8988T (cell line): ENCODE measurements at regions not wholly inside any gene's neighbourhood (a gene's known extent, or its start where the extent isn't known, plus 50 kb on each side); places are given as distances from the start of the nearest gene placed in this dataset.
"Not testable (repeated sequence)": the region's sequence is repeated elsewhere in the genome, so short reads cannot be mapped to it uniquely, and the experiment has no call there.

ENCODE experiments used
- DNase-seq: peaks from one replicate; pipeline ENCODE4 v3.0.0; 2011

GRCh38 chr2:145573608-145574007, 1053.7 kb upstream of the ZEB2 start:
- no peak for DNase-seq

GRCh38 chr2:145572238-145572637, 1052.3 kb upstream of the ZEB2 start:
- DNase-seq, result no peak

DNA sequence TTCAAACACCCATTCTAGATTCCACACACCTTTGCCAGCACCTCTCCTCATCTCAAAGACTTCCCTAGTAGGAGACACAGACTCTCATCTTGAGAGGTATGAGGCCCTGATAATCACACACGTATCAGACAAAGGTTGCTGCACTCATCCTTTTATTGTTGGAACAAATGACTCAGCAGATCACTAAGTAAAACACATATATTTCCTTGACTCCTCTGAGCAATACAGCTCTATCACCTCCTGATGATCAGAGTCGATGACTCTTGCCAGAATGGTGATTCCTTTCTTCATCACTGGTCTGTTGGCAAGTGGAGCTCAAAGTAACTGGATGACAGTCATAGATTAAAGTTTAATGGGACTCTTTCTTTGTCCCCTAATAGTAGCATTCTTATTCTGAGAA, 1049.2 kb upstream of the ZEB2 start:
- no peak for DNase-seq

DNA sequence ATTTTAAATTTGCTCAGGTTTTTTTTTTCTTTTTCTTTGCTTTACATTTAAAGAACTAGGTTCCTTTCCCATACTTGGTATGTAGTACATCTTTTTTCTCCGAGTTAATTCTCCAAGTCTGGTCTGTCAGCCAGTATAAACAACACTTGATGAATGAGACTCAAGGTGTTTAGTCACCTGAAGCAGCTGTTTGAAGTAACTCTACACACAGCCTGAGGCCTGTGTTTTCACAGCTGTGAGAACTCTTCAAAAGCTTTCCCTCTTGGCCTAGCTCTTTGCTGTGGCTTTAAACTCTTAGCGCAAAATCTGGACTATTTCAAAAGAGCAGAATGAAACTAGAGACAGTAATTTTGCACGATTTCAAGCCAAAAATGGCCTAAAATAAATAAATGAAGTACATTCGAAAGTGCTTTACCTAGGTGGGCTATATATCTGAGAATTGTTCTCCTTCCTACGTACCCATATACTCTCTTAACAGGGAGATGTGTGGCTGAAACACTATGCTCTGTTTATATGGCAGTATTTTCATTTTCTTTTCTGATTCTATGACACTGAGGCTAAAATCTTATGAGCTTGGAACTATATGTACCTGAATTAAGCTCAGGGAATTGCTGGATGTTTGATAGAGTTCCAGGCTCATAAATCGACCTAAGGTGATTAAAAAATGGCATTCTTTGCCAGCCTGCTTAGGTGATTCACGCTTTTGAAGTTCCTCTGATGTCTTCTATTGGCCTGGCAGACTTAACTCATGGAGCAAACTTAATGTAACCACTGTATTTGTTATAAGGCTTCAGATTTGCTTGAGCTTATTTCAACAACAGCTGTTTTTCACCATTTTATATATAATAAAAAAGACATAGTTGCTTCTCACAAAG, 1044.1 kb upstream of the ZEB2 start:
- no peak for DNase-seq

DNA sequence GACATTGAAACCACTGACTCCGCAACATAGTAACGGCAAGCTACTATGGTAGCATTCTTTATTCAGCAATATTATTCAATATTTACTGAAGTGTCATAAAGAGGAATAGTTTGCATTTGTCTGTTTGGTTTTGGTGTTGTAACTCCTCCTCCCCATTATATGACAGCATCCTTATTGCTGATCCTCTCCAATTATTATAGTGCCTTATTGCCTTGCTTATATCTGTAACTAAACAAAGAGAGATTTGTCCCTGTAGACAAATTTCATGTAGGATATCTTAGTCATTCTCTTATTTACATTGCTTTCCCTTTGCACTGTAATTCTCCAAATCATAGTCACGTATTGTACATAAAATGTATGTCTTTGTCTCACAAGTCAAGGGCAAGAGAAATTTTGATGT, 1041.2 kb upstream of the ZEB2 start:
- no peak for DNase-seq

DNA sequence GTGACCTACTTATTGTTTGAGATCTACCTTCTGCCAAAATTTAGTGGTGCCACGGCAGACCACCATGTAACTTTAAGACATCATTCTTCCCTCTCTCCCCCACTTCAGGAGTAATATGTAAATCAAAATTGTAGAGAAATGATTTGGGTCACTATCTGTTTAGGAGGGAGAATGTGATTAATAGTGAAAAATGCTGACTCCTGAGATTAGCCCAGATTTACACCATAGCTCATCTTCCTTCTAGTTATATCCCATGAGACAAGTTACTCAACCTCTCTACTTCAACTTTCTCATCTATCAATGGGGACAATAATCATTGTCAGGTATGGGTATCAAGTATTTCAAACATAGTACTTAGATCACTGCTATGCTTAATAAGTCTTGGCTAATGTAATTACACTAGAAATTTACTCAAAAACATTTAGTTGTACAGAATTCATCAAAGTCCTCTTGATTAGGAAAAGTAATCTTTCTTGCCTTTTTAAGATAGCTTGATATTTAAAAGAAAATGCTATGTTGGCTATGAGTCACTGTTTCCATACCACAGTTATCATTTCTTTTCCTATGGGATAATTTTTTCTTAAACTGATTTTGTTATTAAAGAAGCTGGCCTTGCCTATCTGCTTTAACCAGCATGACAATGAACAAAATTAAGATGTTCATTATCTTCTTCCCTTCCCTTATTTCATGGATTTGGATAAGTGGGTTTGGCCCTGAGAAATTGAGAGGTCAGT, 1038.9 kb upstream of the ZEB2 start:
- no peak for DNase-seq

DNA sequence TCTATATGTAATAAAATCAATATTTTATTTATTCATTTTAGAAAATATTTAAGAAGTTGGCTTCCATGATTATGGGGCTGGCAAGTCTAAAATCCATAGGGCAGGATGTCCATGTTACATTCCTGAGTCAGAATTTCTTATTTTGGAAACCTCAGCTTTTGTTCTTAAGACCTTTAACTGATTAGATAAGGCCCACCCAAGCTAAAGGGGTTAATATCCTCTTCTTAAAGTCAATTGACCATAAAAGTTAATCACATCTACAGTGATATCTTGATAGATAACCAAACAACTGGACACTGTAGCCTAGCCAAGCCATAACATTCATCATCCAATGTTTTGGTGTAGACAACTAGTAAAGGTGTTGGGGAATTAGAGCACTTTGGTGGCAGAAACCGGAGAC, 1035.4 kb upstream of the ZEB2 start:
- no peak for DNase-seq

GRCh38 chr2:145551686-145552085, 1031.8 kb upstream of the ZEB2 start:
- DNase-seq, result no peak

DNA sequence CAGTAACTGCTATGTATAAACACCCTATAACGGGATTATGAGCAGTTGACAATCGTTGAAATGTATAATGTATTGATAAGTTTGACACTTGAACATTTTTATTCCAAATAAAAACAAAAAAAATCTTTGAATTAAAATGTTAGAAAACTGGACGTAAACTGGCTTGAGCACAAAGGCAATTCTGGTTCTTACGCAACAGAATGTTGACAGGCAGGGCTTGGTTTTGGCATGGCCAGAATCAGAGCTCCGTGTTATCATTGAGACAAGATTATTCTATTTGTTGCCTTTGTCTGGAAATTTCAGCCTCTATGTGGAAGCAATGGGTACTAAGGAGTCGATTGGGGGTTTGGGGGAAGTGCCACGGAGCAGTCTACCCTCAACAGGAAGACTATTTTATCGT, 1028.6 kb upstream of the ZEB2 start:
- DNase-seq, result no peak

- DNase-seq, result no peak
Measured at GRCh38 chr2:145547620-145548019, 1027.7 kb upstream of the ZEB2 start.

DNA sequence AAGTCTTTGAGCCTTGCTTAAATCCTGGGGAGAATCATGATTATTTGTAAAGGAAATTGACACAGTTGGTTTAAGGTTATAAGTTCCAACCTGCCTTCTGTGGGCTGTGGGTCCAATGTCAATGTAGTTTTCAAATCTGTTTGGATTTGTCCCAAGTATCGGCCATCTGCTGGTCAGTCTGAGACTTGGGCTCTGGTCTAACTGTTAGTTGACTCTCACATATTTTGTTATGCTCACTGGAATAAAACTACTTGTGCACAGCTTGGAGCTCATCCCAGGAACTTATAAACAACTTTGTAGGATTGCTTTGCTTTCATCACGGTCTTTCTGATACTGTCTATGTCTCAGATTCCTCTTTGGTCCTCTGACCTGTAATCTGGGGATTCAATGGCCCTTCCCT, 1026.2 kb upstream of the ZEB2 start:
- DNase-seq, result no peak

- no peak for DNase-seq
Measured at GRCh38 chr2:145543856-145544255, 1023.9 kb upstream of the ZEB2 start.

GRCh38 chr2:145543155-145543554, 1023.2 kb upstream of the ZEB2 start:
- DNase-seq, result no peak

DNA sequence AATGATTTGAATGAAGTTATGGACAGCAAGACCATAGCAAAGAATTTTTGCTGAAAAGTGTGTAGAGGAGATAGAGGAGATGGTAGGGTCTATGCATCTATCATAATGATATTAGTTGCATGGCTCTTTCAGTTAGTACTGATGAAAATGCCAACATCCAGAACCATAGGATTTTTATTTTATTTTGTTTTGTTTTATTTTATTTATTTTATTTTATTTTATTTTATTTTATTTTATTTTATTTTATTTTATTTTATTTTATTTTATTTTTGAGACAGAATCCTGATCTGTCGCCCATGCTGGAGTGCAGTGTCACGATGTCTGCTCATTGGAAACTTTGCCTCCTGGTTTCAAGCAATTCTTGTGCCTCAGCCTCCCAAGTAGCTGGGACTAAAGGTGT, 1021.1 kb upstream of the ZEB2 start:
- DNase-seq, result no peak

- no peak for DNase-seq
Measured at GRCh38 chr2:145538661-145539350, 1018.9 kb upstream of the ZEB2 start.

- no peak for DNase-seq
Measured at GRCh38 chr2:145530653-145531052, 1010.7 kb upstream of the ZEB2 start.

DNA sequence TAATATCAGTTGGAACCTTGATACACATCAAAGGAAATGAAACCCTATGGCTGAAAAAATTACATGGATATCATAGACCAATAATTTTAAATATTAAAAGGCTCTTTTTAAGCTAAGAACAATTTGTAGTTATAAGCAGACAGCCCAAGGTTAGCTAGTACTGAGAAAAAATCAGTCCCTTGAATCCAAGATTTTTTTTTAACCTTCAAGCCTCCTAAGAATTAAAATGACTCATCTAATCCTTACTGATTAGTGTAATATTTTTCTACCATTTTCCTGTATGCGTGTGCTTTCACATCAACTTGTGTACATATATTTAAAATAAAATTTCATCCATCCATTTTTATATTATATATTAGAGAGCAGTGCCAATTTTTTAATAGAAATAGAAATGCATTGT, 1004.9 kb upstream of the ZEB2 start:
- no peak for DNase-seq

DNA sequence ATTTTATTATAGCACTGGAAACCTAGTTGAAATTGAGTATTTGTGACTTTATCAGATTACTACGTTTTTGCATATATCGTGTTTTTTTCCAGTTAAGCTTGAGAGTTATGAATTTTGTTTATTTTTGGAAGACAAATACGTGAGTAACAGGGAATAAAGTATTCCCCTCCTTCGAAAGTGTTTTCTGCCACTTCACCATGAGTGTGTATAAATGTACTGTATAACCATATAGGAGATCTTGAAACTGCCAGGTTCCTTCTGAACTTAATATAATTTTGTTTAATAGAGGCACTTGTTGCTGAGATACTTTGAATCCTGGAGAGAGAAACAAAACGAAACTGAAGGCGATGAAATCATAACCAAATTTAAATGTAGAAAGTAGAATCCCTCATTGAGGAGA, 1004.4 kb upstream of the ZEB2 start:
- DNase-seq, result no peak

GRCh38 chr2:145519254-145519653, 999.3 kb upstream of the ZEB2 start:
- not testable (repeated sequence) for DNase-seq

- DNase-seq, result no peak
Measured at GRCh38 chr2:145511946-145512345, 992.0 kb upstream of the ZEB2 start.

GRCh38 chr2:145503511-145503910, 983.6 kb upstream of the ZEB2 start:
- DNase-seq, result no peak

DNA sequence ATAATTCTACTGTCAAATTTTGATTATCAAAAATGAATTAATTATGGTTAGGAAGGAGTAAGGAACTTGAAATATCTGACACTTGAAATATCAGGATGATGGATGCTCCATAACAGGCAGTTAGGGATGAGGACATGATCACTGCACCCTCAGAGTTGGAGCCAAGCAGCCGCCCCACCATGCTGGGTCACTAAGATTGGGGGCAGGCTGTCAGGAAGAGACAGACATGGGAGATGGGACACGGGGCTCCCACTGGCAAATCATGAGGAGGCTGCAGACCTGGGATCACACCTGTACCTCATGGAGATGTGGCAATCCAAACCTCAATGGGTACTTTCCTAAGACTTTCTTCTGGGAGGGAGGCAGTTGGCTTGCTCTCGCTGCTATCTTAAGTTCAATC, 982.0 kb upstream of the ZEB2 start:
- DNase-seq, result no peak

DNA sequence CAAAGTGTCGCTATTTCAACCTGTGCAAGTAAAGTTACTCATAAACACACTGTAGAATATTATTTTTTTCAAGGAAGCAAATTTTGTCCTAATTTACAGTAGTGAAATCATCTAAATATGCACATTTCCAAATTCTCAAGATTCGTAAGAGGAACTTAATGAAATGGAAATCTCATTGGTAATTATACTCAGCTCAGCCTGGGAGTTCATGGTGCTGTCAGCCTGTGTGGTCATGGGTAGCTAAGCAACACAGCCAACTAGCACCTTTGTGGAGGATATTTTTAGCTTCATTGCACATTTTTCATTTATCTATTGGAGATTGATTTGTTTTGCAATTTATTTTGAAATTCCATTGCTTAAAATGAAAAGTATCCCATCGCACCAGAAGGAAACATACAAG, 975.7 kb upstream of the ZEB2 start:
- no peak for DNase-seq

- no peak for DNase-seq
Measured at GRCh38 chr2:145494441-145494840, 974.5 kb upstream of the ZEB2 start.
